T-helper 1 cell (primary cell): ENCODE measurements at regions not wholly inside any gene's neighbourhood (a gene's known extent, or its start where the extent isn't known, plus 50 kb on each side); places are given as distances from the start of the nearest gene placed in this dataset.
"Not testable (repeated sequence)": the region's sequence is repeated elsewhere in the genome, so short reads cannot be mapped to it uniquely, and the experiment has no call there.

ENCODE experiments used
- DNase-seq, 5 donors: peaks; one replicate each; pipeline ENCODE4 v3.0.0-alpha.2; 2012 to 2020

GRCh38 chr10:81135851-81136250 lies 598.1 kb downstream of the SH2D4B start:
- DNase-seq, result no peak

GRCh38 chr10:81136261-81136660 lies 598.6 kb downstream of the SH2D4B start:
- no peak for DNase-seq

DNA sequence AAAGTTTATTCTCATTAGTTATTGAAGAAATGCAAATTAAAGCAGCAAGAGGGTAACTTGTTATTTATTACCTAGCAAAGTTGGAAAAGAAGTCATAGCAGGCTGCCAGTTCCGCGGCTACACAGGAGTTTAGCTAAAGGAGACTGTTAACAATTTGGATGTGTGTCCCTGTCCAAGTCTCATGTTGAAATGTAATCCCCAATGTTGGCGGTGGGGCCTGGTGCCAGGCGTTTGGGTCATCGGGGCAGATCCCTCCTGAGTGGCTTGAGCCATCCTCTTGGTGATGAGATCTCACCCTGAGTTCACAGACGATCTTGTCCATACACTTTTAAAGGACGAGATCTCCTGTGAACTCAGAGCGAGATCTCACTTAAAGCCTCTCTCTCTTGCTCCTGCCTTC lies 608.3 kb downstream of the SH2D4B start:
- no peak for DNase-seq

DNA sequence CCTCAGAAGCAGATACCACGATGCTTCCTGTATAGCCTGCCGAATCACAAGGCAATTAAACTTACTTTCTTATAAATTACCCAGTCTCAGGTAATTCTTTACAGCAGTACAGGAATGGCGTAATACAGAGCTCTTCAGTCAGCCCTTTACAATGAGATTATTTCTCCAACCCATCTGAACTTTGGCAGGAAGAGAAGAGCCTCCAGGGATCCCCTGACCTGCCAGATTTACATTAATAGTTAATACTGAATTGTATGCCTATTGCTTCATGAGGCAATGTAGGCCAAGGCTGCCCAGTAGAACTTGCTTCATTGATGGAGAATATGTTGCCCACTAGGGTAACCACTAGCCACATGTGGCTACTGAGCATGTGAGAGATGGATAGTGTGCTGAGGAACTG lies 608.7 kb downstream of the SH2D4B start:
- no peak for DNase-seq

DNA sequence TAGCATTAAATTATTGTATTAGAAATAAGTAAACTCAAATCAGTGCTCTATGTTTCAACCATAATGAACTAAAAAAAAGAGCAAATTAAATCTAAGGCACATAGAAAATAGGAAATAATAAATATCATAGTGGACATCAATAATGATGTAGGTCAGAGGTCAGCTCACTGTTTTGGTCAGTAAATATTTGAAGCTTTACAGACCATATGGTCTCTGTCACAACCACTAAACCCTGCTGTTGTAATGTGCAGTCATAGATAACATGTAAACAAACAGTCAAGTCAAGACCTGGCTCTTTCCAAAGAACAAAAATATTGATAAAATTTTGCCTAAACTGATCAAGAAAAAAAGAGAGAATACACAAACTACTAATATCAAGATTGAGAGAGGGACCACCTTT lies 615.0 kb downstream of the SH2D4B start:
- no peak for DNase-seq

GRCh38 chr10:81157681-81158080 lies 620.0 kb downstream of the SH2D4B start:
- no peak for DNase-seq

DNA sequence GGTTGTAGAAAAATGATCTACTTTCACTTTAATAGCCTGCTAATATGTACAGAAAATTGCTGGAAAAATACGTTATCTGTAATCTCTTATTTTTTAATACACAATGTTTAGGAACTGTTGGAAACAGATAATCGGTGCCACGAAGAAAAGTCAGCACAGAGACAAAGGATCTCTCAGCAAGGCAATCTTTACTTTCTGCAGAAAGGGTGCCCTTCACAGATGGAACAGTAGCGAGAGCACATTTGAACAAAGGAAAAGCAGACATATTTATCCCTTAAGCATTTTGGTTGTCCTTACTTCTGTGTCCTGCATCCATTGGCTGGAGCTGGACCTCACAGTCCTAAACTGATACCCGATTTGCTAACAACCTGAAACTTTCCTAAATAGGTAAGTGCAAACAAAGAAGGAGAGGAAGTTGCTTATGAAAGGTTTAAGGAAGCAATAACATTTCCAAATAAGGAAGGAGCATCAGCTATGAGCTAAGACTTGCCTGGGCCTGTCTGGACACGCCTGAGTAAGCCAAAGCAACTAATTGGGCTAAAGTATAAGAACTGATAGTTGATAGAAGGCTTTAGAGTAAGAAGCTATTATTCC lies 640.0 kb downstream of the SH2D4B start:
- DNase-seq, result no peak

DNA sequence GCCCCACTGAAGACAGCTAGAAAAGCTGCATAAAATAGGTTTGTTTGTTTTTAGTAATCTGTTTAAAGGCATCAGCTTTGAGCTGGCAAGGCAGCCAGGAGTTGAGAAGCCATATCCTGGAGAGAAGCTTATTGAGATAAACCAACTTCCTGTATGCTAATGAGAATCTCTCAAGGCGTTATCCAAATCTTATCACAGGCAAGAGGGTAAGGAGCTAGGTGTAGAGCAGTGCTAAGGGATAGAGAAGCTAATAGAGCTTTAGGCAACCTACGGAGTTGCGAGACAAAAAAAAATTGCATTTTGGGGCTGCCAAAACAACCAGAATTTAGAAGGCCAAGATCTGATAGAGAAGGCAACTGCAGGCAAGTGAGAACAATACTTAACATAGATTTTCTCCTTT lies 641.6 kb downstream of the SH2D4B start:
- no peak for DNase-seq

GRCh38 chr10:81179805-81180452 lies 642.2 kb downstream of the SH2D4B start:
- DNase-seq, result peak in 1 of 5 donors; percentile 3

DNA sequence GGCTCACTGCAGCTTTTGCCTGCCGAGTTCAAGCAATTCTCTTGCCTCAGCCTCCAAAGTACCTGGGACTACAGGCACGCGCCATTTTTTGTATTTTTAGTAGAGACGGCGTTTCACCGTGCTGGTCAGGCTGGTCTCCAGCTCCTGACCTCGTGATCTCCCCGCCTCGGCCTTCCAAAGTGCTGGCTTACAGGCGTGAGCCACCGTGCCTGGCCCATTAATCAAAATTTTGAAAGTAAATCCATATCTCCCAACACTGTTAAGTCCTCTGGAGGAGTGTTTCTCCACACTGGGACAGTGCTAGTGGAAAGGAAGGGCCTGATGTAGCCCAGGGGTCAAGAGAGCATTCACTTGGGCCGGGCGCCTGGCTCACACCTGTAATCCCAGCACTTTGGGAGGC lies 644.6 kb downstream of the SH2D4B start:
- DNase-seq, result no peak

- DNase-seq, result no peak
These were observed 654.6 kb downstream of the SH2D4B start for GRCh38 chr10:81192221-81192788.

GRCh38 chr10:81200801-81201200 lies 663.1 kb downstream of the SH2D4B start:
- DNase-seq, result no peak

DNA sequence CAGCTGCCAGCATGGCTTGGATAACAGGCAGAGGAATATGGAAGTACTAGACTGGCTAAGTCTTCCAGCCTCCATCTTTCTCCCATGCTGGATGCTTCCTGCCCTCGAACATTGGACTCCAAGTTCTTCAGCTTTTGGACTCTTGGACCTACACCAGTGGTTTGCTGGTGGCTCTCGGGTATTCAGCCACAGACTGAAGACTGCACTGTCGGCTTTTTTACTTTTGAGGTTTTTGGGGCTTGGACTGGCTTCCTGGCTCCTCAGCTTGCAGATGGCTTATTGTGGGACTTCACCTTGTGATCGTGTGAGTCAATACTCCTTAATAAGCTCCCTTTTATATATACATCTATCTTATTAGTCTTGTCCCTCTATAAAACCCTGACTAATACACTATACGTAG lies 667.6 kb upstream of the NRG3 start:
- DNase-seq, result not testable (repeated sequence)

DNA sequence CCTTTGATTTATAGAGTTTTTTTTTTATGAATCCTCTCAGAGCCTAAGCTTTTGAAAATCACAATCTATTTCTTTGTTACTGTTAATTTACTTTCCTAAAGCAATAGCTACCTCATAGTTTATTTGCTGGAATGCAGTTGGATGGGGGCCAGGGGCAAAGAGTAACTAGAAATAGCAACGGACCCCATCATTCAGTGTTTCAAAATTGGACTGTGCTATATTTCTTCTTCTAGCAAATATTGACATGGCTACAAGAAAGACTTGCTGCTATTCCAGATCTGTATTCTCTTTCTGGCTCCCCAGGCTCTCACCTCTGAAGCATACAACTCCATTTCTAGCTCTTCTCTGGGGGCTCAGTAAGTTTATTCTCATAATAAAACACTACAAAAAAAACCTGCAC lies 661.6 kb upstream of the NRG3 start:
- no peak for DNase-seq

- no peak for DNase-seq
These were observed 659.5 kb upstream of the NRG3 start for GRCh38 chr10:81215498-81215897.

DNA sequence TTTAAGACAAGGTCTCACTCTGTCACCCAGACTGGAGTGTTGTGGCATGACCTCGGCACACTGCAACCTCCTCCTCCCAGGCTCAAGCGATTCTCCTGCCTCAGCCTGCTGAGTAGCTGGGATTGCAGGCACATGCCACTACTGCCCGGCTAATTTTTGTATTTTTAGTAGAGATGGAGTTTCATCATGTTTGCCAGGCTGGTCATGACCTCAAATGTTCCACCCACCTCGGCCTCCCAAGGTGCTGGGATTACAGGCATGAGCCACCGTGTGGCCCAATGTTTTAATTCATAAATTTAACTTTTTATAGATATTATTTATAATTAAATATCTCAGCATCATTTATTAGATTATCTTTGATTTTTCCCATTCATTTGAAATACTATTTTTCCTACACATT lies 658.0 kb upstream of the NRG3 start:
- no peak for DNase-seq

GRCh38 chr10:81218307-81218706 lies 656.7 kb upstream of the NRG3 start:
- no peak for DNase-seq

DNA sequence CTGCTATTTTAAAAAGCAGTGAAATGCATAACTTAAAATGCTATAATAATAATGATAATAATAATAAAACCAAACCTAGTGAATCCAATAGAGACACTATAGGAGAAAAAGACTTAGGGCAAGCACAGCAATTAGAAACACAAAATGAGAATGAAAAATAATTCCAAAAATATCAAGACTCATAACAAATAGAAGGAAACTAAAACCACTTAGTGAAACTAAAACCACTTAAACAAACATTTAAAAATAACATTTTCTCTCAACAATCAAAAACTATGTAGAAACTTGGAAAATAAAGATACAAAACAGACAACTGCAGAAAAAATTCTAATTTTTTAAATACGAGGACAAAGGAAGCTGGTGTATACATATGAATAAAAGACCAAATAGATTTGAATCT lies 655.2 kb upstream of the NRG3 start:
- DNase-seq, result no peak

DNA sequence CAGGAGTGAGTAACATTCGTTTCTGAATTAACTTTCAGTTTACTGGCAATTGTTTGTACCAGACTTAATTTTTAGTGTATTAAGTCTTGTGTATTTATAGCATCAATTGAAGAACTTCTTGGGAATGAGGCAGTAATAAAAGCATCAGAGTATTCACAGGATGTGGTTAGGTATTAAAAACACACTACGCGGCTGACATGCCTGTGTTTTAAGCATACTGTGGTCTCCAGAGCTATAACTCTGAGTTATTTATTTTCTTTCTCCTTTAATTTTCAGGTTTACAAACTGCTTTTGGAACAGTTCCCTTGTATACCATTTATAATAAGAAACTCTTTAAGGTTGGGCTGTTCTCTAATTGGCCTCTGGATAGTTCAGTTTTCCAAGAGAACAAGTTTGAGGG lies 626.1 kb upstream of the NRG3 start:
- DNase-seq, result no peak

DNA sequence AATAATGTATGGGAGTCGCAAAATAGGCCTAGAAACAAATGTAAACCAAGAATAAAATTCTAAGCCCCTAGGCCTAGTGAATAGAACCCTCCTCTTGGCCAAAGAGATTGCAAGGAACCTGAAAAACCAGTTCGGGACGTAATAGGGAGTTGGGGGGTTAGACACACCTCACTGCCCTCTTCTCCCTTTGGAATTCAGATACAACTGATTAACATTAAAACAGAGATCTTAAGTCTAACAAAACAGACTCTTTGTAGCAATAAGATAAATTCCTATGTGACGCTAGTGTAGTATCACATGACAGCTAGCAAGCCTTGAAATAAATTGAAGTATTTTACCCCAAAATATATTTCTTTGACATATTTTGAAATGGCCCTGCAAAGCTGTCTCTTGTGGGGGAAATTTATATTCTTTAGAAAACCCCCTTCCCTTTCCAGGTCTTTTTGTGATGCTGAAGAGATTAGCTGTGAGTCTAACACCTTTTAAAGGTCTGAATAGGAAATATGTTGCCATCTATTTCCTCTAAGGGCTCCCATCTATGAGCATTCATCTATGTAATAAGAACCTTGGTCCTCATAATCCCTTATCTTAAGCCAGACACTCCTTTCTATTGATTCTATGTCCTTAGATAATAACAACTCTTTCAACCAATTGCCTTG lies 623.4 kb upstream of the NRG3 start:
- no peak for DNase-seq

DNA sequence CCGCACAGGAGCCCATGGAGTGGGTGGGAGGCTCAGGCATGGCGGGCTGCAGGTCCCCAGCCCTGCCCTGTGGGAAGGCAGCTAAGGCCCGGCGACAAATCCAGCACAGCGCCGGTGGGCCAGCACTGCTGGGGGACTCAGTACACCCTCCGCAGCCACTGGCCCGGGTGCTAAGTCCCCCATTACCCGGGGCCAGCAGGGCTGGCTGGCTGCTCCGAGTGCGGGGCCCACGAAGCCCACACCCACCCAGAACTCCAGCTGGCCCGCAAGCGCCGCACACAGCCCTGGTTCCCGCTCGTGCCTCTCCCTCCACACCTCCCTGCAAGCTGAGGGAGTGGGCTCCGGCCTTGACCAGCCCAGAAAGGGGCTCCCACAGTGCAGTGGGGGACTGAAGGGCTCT lies 610.0 kb upstream of the NRG3 start:
- not testable (repeated sequence) for DNase-seq

DNA sequence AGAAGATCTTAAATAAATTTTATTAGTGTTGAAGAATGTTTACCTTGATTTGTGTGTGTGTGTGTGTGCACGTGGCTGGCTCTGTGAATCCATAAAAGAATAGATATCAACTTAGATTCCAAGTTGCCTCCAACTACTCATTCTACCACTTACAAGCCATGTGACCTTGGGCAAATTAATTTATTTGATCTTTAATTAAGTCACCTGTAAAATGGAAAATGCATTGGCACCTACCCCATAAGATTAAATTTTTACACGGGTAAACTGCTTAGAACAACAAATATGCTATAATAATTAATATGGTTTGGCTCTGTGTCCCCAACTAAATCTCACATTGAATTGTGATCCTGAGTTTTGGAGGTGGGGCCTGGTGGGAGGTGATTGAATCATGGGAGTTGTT lies 604.9 kb upstream of the NRG3 start:
- DNase-seq, result no peak

DNA sequence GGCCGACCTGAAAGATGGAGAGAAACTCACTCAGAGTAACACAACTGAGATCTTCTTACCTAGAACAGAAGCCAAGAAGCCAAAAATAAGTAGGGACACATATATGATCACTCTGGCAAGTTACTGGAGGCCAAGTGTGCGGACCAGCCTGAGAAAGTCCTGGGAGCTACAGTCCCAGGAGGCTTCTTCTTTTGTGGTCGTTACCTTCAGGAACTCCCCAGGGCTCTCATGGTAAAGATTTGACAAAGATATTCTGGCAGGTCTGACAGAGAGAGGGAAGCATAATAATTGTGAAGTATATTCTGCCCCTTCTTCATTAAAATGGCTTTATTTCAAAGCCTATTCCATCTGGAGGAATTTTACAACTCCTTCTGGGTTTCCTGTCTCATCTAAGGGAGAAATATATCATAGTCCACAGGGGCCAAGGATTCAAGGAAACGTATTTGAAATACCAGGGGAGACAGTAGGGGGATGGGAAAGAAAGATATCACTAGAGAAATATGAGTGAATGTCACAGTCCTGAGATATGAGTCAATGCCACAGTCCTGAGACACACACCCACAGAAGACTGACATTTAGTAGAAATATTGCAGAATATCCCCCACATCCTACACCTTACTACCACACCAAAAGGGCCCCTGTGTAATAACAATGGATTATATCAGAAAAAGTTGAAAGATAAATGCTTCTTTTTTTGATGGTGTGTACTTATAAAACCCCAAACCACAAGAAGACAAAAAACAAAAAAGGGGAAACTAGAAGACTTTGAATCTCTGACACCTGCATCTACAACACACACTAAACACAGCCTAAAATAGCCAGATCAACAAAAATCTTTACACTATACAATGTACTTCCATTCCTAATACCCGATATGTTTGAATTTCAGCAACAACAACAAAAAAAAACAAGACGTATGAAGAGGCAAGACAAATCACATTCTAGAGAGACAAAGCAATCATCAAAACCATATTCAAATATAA lies 594.2 kb upstream of the NRG3 start:
- DNase-seq, result no peak
